Naive thymus-derived CD4-positive, alpha-beta T cell (primary cell): ENCODE measurements at regions not wholly inside any gene's neighbourhood (a gene's known extent, or its start where the extent isn't known, plus 50 kb on each side); places are given as distances from the start of the nearest gene placed in this dataset.

Source experiments
- ATAC-seq: fragments of 150-1000 bp; cut with Tn5 transposase; 2 replicates; pipeline ENCODE4 v1.10.0; 2021; ENCODE audit warnings: mild to moderate bottlenecking, moderate library complexity
- CTCF ChIA-PET: fragments of 350-600 bp; sonication (Branson Sonifier 250); formaldehyde crosslinking; loops from one replicate; lab custom pipeline; 2021; ENCODE audit warnings: antibody characterized with exemption; lab: Charles Lee
- POLR2A ChIA-PET: fragments of 350-600 bp; sonication (Branson Sonifier 250); formaldehyde crosslinking; loops from one replicate; lab custom pipeline; 2021; ENCODE audit warnings: antibody characterized with exemption, inconsistent platforms; lab: Charles Lee
- DNase-seq, 9 donors: peaks; one replicate each; pipeline versions ENCODE4 v3.0.0 to v3.0.0-alpha.2; 2020 to 2022; ENCODE audit warnings: mixed read lengths in 1 of 9
- H3K27ac ChIP-seq: one replicate; pipeline ENCODE4 v1.7.0; 2013; ENCODE audit warnings: mild to moderate bottlenecking, low read depth, low read length, moderate library complexity
- H3K27me3 ChIP-seq, 2 donors: one replicate each; pipeline ENCODE4 v1.7.0; 2013; ENCODE audit warnings: low read length in 2 of 2, mild to moderate bottlenecking in 2 of 2, moderate library complexity in 2 of 2; ENCODE audit not compliant: control insufficient read depth in 2 of 2, insufficient read depth in 2 of 2
- H3K36me3 ChIP-seq, 3 experiments: 1 replicate in 2 of 3; 2 replicates in 1 of 3; pipeline ENCODE4 v1.7.0; 2013; ENCODE audit warnings: low read length in 3 of 3, mild to moderate bottlenecking in 3 of 3, moderate library complexity in 1 of 3; ENCODE audit not compliant: insufficient read depth in 3 of 3, control insufficient read depth in 2 of 3
- H3K4me1 ChIP-seq, 2 donors: one replicate each; pipeline ENCODE4 v1.7.0; 2013; ENCODE audit warnings: low read length in 2 of 2, mild to moderate bottlenecking in 2 of 2, moderate library complexity in 1 of 2; ENCODE audit not compliant: control insufficient read depth in 2 of 2, insufficient read depth in 2 of 2
- H3K4me3 ChIP-seq: 2 replicates; pipeline ENCODE4 v1.7.0; 2013; ENCODE audit warnings: mild to moderate bottlenecking, low read length
- H3K9me3 ChIP-seq, 3 experiments: 1 replicate in 2 of 3; 2 replicates in 1 of 3; pipeline ENCODE4 v1.7.0; 2013; ENCODE audit warnings: low read length in 3 of 3; ENCODE audit not compliant: control insufficient read depth in 2 of 3
- H3K27ac Mint-ChIP-seq, 9 donors: one replicate each; pipeline ENCODE4 v1.8.0; 2020 to 2022; ENCODE audit warnings: mixed read lengths in 9 of 9, mild to moderate bottlenecking in 8 of 9, moderate library complexity in 5 of 9, inconsistent platforms in 2 of 9
- H3K27me3 Mint-ChIP-seq, 5 donors: one replicate each; pipeline ENCODE4 v1.8.0; 2021 to 2022; ENCODE audit warnings: mixed read lengths in 5 of 5, mild to moderate bottlenecking in 1 of 5
- H3K36me3 Mint-ChIP-seq, 5 donors: one replicate each; pipeline ENCODE4 v1.8.0; 2020 to 2022; ENCODE audit warnings: mixed read lengths in 5 of 5, mild to moderate bottlenecking in 3 of 5, inconsistent platforms in 1 of 5
- H3K4me1 Mint-ChIP-seq, 7 donors: one replicate each; pipeline ENCODE4 v1.8.0; 2020 to 2022; ENCODE audit warnings: mixed read lengths in 7 of 7, mild to moderate bottlenecking in 3 of 7, inconsistent platforms in 1 of 7
- H3K4me3 Mint-ChIP-seq, 10 donors: one replicate each; pipeline ENCODE4 v1.8.0; 2020 to 2022; ENCODE audit warnings: mild to moderate bottlenecking in 10 of 10, mixed read lengths in 10 of 10, moderate library complexity in 6 of 10, inconsistent platforms in 2 of 10
- H3K9me3 Mint-ChIP-seq, 11 donors: one replicate each; pipeline ENCODE4 v1.8.0; 2020 to 2022; ENCODE audit warnings: mixed read lengths in 11 of 11, mild to moderate bottlenecking in 4 of 11, inconsistent platforms in 1 of 11, moderate library complexity in 1 of 11
- intact Hi-C, 2 donors: fragments of 100-400 bp; cut with micrococcal nuclease; formaldehyde crosslinking; loops; one replicate each; pipeline ENCODE4 v1.15.1; 2023

DNA sequence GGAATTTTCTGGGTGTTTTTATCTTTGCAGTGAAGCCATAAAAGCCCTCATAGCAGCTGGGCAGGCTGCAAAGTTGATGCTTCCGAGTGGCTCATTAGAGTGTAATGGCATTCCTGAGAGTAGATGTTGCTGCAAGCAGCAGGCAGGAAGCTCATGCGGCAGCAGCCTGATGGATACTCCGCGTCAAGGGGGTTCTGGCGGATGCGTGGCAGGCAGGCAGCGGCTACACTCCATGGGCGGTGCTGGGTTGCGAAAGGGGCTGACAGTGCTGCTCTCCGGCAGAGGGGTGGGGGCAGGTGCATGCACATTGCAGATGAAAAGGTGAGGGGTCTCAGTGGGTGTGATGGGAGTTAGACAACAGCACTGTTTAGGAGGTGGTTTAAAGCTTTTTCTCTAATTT lies 93.2 kb upstream of the AJAP1 start:
- DNase-seq (no peak), ATAC-seq (no peak)
- ChIA-PET POLR2A (no interaction called here), CTCF (no interaction called here)
- Histone ChIP-seq H3K4me3 (no peak overlapping the region), H3K4me1 (no peaks in the 10 kb centered on the region), H3K36me3 (no peaks in the 10 kb centered on the region), H3K27ac (no peak overlapping the region), H3K27me3 (no peaks in the 10 kb centered on the region), H3K9me3 (no peaks in the 10 kb centered on the region)
- no peak overlapping the region for H3K27ac Mint-ChIP-seq
- peaks cover 0 to 38% (median 33%) of the 10 kb centered on the region in 5 donors for H3K27me3 Mint-ChIP-seq
- peaks cover 0 to 6% (median 0%) of the 10 kb centered on the region in 11 donors for H3K9me3 Mint-ChIP-seq
- no peaks in the 10 kb centered on the region for H3K36me3 Mint-ChIP-seq
- no peaks in the 10 kb centered on the region for H3K4me1 Mint-ChIP-seq
- intact Hi-C loops: no loop called here
- no peak overlapping the region for H3K4me3 Mint-ChIP-seq

DNA sequence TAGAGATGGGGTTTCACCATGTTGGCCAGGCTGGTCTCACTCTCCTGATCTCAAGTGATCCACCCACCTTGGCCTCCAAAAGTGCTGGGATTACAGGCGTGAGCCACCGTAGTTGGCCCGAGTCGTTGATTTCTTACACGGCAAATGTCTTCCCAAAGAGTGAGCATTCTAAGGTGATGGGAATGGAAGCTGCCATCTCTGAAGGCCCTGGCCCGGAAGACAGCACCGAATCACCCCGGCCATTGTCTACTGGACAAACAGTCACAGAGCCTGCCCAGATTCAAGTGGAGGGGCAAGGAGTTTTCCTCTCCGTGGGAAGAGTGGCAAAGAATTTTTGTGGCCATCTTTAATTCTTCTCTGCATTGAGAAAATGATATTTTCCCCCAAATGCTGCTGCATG lies 92.1 kb upstream of the AJAP1 start:
- Histone ChIP-seq H3K27ac (no peak overlapping the region), H3K9me3 (no peaks in the 10 kb centered on the region), H3K4me3 (no peak overlapping the region), H3K36me3 (no peaks in the 10 kb centered on the region), H3K4me1 (no peaks in the 10 kb centered on the region), H3K27me3 (no peaks in the 10 kb centered on the region)
- Mint-ChIP-seq H3K9me3 (peaks cover 0 to 6% (median 0%) of the 10 kb centered on the region in 11 donors), H3K36me3 (no peaks in the 10 kb centered on the region), H3K27ac (no peak overlapping the region), H3K4me1 (no peaks in the 10 kb centered on the region), H3K4me3 (no peak overlapping the region), H3K27me3 (peaks cover 0 to 48% (median 38%) of the 10 kb centered on the region in 5 donors)
- ATAC-seq (no peak), DNase-seq (no peak)
- ChIA-PET CTCF (no interaction called here), POLR2A (no interaction called here)
- intact Hi-C loops: no loop called here

DNA sequence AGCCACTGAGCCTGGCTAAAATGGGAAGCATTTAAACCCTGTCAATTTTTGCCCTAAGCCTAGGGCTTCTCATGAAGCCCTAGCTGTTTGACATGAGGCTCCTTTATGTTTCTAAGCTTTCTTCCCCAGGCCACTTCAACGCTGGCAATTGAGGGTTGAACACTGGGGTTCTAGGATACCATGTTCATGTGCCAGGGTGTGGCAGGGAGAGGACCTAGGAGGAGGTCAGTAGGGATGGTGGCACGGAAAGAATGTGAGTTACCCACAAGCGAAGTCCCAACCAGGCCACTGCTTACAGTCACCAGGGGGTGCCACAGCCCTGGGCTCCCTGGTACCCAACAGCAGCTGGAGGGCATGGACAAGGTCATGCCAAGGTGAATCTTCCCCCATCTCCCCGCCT lies 90.8 kb upstream of the AJAP1 start:
- Histone ChIP-seq H3K4me3 (no peak overlapping the region), H3K27ac (no peak overlapping the region), H3K27me3 (no peaks in the 10 kb centered on the region), H3K4me1 (no peaks in the 10 kb centered on the region), H3K36me3 (no peaks in the 10 kb centered on the region), H3K9me3 (no peaks in the 10 kb centered on the region)
- ATAC-seq: no peak
- peaks cover 0 to 61% (median 37%) of the 10 kb centered on the region in 5 donors for H3K27me3 Mint-ChIP-seq
- ChIA-PET POLR2A (no interaction called here), CTCF (no interaction called here)
- no peak for DNase-seq
- intact Hi-C loops: no loop called here
- H3K4me3 Mint-ChIP-seq: no peak overlapping the region
- H3K4me1 Mint-ChIP-seq: no peaks in the 10 kb centered on the region
- H3K9me3 Mint-ChIP-seq: peaks cover 0 to 4% (median 0%) of the 10 kb centered on the region in 11 donors
- H3K36me3 Mint-ChIP-seq: no peaks in the 10 kb centered on the region
- H3K27ac Mint-ChIP-seq: no peak overlapping the region

DNA sequence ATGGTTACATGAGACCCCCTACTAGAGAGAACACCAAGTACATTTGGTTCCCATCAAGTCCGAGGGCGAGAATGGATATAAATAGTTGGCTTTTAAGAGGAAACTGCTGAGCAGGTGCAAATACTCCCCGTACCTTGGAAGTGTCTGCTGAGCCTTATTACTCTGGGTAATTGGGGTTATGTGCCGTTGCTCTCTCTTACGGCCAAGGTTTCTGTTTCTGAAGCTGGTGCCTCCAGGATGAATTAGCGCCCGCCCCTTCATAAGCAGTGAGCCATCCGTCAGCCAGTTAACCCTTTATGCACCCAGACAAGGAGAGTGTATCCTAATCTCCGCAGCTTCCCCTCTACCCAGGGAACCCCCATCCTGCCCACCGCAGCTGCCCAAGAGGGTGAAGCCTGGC lies 90.4 kb upstream of the AJAP1 start:
- ChIA-PET POLR2A (no interaction called here), CTCF (no interaction called here)
- ATAC-seq: no peak
- Histone ChIP-seq H3K4me3 (no peak overlapping the region), H3K27me3 (no peaks in the 10 kb centered on the region), H3K36me3 (no peaks in the 10 kb centered on the region), H3K4me1 (no peaks in the 10 kb centered on the region), H3K27ac (no peak overlapping the region), H3K9me3 (no peaks in the 10 kb centered on the region)
- no peaks in the 10 kb centered on the region for H3K4me1 Mint-ChIP-seq
- peaks cover 0 to 4% (median 0%) of the 10 kb centered on the region in 11 donors for H3K9me3 Mint-ChIP-seq
- DNase-seq: no peak
- H3K27ac Mint-ChIP-seq: no peak overlapping the region
- H3K4me3 Mint-ChIP-seq: no peak overlapping the region
- H3K27me3 Mint-ChIP-seq: peaks cover 0 to 61% (median 33%) of the 10 kb centered on the region in 5 donors
- no peaks in the 10 kb centered on the region for H3K36me3 Mint-ChIP-seq
- intact Hi-C loops: no loop called here

DNA sequence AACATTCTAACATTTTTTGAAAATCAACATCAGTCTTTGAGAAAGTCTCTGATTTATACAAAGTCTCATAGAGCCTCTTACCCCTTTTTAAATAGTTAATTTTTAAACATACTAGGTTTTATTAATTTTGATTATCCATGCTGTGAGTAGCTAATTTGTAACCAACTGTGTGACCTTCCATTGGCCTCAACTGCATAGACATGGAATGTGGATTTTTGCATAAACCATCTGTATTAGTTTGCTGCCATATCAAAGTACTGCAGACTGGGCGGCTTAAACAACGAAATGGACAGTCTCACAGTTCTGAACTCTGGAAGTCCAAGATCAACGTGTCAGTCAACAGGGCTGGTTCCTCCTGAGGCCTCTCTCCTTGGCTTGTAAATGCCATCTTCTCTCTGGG lies 89.2 kb upstream of the AJAP1 start:
- no peaks in the 10 kb centered on the region for H3K4me1 Mint-ChIP-seq
- H3K36me3 Mint-ChIP-seq: no peaks in the 10 kb centered on the region
- no peaks in the 10 kb centered on the region for H3K9me3 ChIP-seq
- H3K27ac ChIP-seq: no peak overlapping the region
- no peaks in the 10 kb centered on the region for H3K4me1 ChIP-seq
- DNase-seq (no peak), ATAC-seq (no peak)
- H3K9me3 Mint-ChIP-seq: peaks cover 0 to 4% (median 0%) of the 10 kb centered on the region in 11 donors
- H3K27ac Mint-ChIP-seq: no peak overlapping the region
- POLR2A ChIA-PET: no interaction called here
- H3K27me3 Mint-ChIP-seq: peaks cover 0 to 67% (median 25%) of the 10 kb centered on the region in 5 donors
- H3K36me3 ChIP-seq: no peaks in the 10 kb centered on the region
- intact Hi-C loops: no loop called here
- no peak overlapping the region for H3K4me3 Mint-ChIP-seq
- no peaks in the 10 kb centered on the region for H3K27me3 ChIP-seq
- no peak overlapping the region for H3K4me3 ChIP-seq
- CTCF ChIA-PET: no interaction called here

DNA sequence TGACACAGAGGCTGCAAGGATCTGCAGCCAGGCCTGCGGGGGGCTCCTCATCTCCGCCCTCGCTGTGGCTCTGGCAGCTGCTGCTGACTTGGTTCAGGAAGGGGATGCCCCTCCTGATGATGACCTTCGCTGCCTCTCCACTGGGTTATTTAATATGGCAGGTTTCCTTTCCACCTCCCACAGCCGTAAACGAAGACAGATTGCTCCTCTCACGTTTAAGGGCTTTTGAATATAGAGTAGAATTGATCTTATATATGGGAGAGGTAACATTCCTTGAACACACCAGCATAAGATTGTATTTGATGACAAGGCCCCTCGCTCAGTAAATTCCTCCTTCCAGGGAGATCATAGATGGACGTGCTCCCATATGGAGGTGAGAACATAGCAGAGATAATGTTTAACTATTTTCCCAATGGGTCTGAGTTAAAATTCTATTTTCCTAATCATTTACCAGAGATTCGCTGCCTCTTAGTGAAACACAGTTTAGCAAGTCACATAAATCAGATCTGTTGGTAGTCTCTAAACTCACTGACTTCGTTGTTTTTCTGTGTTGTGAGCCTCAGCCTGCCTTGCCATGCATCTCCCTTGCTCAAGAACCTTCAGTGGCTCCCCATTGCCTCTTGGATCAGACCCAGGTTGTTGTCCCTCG lies 88.5 kb upstream of the AJAP1 start:
- peaks cover 0 to 66% (median 25%) of the 10 kb centered on the region in 5 donors for H3K27me3 Mint-ChIP-seq
- H3K4me1 ChIP-seq: no peaks in the 10 kb centered on the region
- POLR2A ChIA-PET: no interaction called here

DNA sequence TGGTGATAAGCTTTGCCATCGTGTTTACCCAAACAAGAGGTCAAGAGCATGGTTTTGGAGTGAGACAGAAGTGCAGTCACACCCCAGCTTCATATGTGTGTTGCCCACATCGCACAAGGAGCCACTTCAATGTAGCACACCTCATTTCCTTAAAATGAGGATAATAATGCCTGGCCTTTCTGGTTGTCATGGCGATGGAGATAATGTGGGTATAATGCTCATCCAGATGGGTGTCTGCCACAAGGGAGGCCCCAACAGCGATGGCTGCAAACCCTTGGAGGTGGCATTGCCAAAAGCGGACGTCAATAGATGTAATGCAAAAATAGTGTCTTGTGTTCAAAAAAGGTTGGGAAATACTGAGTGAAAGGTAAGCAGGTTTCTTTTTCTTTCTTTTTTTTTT lies 83.1 kb upstream of the AJAP1 start:
- Histone ChIP-seq H3K9me3 (no peaks in the 10 kb centered on the region), H3K36me3 (no peaks in the 10 kb centered on the region), H3K4me1 (no peaks in the 10 kb centered on the region), H3K27me3 (no peaks in the 10 kb centered on the region), H3K27ac (no peak overlapping the region), H3K4me3 (no peak overlapping the region)
- intact Hi-C loops: no loop called here
- peaks cover 0 to 53% (median 22%) of the 10 kb centered on the region in 5 donors for H3K27me3 Mint-ChIP-seq
- no peak for ATAC-seq
- no peaks in the 10 kb centered on the region for H3K4me1 Mint-ChIP-seq
- DNase-seq: no peak
- no peak overlapping the region for H3K27ac Mint-ChIP-seq
- H3K36me3 Mint-ChIP-seq: no peaks in the 10 kb centered on the region
- ChIA-PET CTCF (no interaction called here), POLR2A (no interaction called here)
- H3K4me3 Mint-ChIP-seq: no peak overlapping the region
- H3K9me3 Mint-ChIP-seq: peaks cover 0 to 4% (median 0%) of the 10 kb centered on the region in 11 donors

More for the DNA sequence above, 88.5 kb upstream of the AJAP1 start:
- no peaks in the 10 kb centered on the region for H3K9me3 ChIP-seq
- intact Hi-C loops: no loop called here
- Mint-ChIP-seq H3K4me1 (no peaks in the 10 kb centered on the region), H3K9me3 (peaks cover 0 to 4% (median 0%) of the 10 kb centered on the region in 11 donors), H3K4me3 (no peak overlapping the region), H3K36me3 (no peaks in the 10 kb centered on the region), H3K27ac (no peak overlapping the region)
- H3K36me3 ChIP-seq: no peaks in the 10 kb centered on the region
- CTCF ChIA-PET: no interaction called here
- H3K27me3 ChIP-seq: no peaks in the 10 kb centered on the region
- no peak for ATAC-seq
- DNase-seq: no peak
- H3K27ac ChIP-seq: no peak overlapping the region
- no peak overlapping the region for H3K4me3 ChIP-seq
